GM12864 (cell line): ENCODE measurements at regions not wholly inside any gene's neighbourhood (a gene's known extent, or its start where the extent isn't known, plus 50 kb on each side); places are given as distances from the start of the nearest gene placed in this dataset.

Experiments
- DNase-seq: peaks from one replicate; pipeline ENCODE4 v3.0.0-alpha.2; 2011; ENCODE audit warnings: low read depth
- H3K4me3 ChIP-seq: 2 replicates; pipeline ENCODE4 v1.5.1; 2011; ENCODE audit warnings: mild to moderate bottlenecking, low read depth, low read length, control low read depth
- TF ChIP-seq, protein P1 (sequence below): IDR thresholded peaks from 2 replicates; pipeline ENCODE4 v1.5.1; 2011; ENCODE audit warnings: low read depth, mild to moderate bottlenecking, moderate library complexity, low read length, control low read depth, inconsistent platforms; ENCODE audit errors: missing control alignments

GRCh38 chr4:123587983-123588494, 191.4 kb downstream of the SPRY1 start:
- H3K4me3 ChIP-seq, result no peak overlapping the region
- TF ChIP-seq, protein P1, sequence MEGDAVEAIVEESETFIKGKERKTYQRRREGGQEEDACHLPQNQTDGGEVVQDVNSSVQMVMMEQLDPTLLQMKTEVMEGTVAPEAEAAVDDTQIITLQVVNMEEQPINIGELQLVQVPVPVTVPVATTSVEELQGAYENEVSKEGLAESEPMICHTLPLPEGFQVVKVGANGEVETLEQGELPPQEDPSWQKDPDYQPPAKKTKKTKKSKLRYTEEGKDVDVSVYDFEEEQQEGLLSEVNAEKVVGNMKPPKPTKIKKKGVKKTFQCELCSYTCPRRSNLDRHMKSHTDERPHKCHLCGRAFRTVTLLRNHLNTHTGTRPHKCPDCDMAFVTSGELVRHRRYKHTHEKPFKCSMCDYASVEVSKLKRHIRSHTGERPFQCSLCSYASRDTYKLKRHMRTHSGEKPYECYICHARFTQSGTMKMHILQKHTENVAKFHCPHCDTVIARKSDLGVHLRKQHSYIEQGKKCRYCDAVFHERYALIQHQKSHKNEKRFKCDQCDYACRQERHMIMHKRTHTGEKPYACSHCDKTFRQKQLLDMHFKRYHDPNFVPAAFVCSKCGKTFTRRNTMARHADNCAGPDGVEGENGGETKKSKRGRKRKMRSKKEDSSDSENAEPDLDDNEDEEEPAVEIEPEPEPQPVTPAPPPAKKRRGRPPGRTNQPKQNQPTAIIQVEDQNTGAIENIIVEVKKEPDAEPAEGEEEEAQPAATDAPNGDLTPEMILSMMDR, result no peak
- DNase-seq, result no peak

DNA sequence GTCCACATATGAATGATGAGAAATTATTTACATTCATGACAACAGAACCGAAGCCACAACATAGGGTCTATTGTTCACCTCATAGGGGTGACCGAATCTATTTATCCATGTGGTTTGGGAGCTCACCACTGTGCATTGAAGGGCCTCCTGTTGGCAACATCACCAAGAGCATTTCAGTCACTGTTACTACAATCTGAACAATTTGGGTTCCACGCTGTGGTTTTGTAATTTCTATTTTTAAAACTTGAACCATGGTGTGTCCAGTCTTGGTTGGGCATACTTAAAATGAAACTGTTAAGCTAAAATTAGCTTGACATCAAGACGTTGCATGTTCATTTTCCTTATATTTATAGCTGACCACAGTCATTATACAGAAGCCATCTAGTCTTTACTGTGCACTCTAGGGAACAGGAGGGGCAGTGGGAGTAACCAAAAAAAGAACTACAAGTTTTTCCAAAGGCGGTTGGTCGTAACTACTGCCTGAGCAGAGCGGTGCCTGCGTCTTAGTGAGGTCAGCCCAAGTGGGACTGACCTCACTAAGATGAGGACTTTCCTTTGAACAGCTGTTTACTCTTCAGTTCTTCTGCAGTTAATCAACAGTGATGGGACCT, 192.1 kb downstream of the SPRY1 start:
- TF ChIP-seq, protein P1, result no peak
- DNase-seq, result no peak
- H3K4me3 ChIP-seq, result no peak overlapping the region

GRCh38 chr4:123589301-123589700, 192.7 kb downstream of the SPRY1 start:
- TF ChIP-seq, protein P1, result no peak
- DNase-seq, result no peak
- H3K4me3 ChIP-seq, result no peak overlapping the region

GRCh38 chr4:123591875-123592274, 195.3 kb downstream of the SPRY1 start:
- no peak for DNase-seq
- no peak overlapping the region for H3K4me3 ChIP-seq
- TF ChIP-seq, protein P1, result no peak

GRCh38 chr4:123593655-123594054, 197.1 kb downstream of the SPRY1 start:
- DNase-seq, result no peak
- TF ChIP-seq, protein P1, result no peak
- H3K4me3 ChIP-seq, result no peak overlapping the region

DNA sequence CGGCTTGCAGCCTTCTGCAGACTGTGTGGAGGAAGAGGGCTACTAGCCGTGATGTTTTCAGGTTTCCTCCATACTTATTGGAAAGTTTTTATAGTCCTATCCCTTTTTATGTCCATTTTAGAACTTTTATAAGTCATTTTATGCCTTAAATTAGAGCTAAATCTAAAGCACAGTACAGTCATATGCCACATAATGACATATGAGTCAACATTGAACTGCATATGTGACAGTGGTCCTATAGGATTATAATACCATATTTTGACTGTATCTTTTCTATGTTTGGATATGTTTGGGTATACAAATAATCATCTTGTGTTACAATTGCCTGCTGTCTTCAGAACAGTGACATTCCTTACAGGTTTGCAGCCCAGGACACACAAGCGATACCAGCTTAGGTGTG, 200.2 kb downstream of the SPRY1 start:
- no peak overlapping the region for H3K4me3 ChIP-seq
- TF ChIP-seq, protein P1, result no peak
- DNase-seq, result no peak

GRCh38 chr4:123597586-123597985, 201.0 kb downstream of the SPRY1 start:
- H3K4me3 ChIP-seq, result no peak overlapping the region
- no peak for DNase-seq
- TF ChIP-seq, protein P1, result no peak
